HG02678 (cell line): ENCODE measurements at regions not wholly inside any gene's neighbourhood (a gene's known extent, or its start where the extent isn't known, plus 50 kb on each side); places are given as distances from the start of the nearest gene placed in this dataset.

ENCODE experiments used
- ATAC-seq: cut with Tn5 transposase; IDR thresholded peaks from one replicate; pipeline ENCODE4 v1.9.1; 2021; ENCODE audit warnings: mild to moderate bottlenecking, moderate library complexity; ENCODE audit not compliant: unreplicated experiment

- ATAC-seq, result no peak
These were observed 84.6 kb upstream of the RFX8 start for GRCh38 chr2:101559551-101559950.

GRCh38 chr2:101558740-101559525 lies 84.0 kb upstream of the RFX8 start:
- no peak for ATAC-seq

- ATAC-seq, result no peak
These were observed 81.1 kb upstream of the RFX8 start for GRCh38 chr2:101556033-101556459.

GRCh38 chr2:101551336-101551888 lies 76.5 kb upstream of the RFX8 start:
- no peak for ATAC-seq

GRCh38 chr2:101550555-101550954 lies 75.6 kb upstream of the RFX8 start:
- no peak for ATAC-seq

GRCh38 chr2:101549371-101549770 lies 74.5 kb upstream of the RFX8 start:
- no peak for ATAC-seq

GRCh38 chr2:101546376-101547058 lies 71.6 kb upstream of the RFX8 start:
- ATAC-seq, result no peak

GRCh38 chr2:101545950-101546349 lies 71.0 kb upstream of the RFX8 start:
- ATAC-seq, result no peak

GRCh38 chr2:101540518-101540917 lies 65.6 kb upstream of the RFX8 start:
- no peak for ATAC-seq

GRCh38 chr2:101538076-101538475 lies 63.2 kb upstream of the RFX8 start:
- no peak for ATAC-seq

GRCh38 chr2:101534149-101534611 lies 59.3 kb upstream of the RFX8 start:
- ATAC-seq, result no peak

GRCh38 chr2:101533561-101534148 lies 58.7 kb upstream of the RFX8 start:
- no peak for ATAC-seq

- no peak for ATAC-seq
These were observed 53.6 kb upstream of the RFX8 start for GRCh38 chr2:101528501-101528900.

GRCh38 chr2:101524806-101525430 lies 50.0 kb upstream of the RFX8 start:
- ATAC-seq, result no peak
